Right forelimb (tissue), 1 donor: ENCODE measurements at regions not wholly inside any gene's neighbourhood (a gene's known extent, or its start where the extent isn't known, plus 50 kb on each side); places are given as distances from the start of the nearest gene placed in this dataset.

Source experiments
- DNase-seq: peaks from one replicate; pipeline ENCODE4 v3.0.0-alpha.2; 2018

DNA sequence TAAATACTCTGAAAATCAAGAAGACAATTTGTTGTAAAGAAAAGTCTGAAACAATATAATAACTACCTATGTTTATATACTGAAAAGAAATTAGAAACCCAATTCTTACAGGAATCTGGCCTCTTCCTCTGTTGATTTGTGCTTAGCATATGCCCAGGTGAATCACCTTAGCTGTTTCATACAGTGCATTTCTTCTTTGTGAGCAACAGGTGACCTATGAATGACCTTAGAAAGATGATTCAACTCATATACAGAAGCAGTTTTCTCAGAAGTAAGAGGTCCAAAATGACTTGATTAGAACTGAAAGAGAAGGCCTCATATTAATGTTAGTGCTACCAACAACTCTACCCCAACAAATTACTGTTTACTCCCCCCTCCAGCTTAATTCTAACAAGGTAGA, 419.5 kb upstream of the ID4 start:
- DNase-seq, result no peak

DNA sequence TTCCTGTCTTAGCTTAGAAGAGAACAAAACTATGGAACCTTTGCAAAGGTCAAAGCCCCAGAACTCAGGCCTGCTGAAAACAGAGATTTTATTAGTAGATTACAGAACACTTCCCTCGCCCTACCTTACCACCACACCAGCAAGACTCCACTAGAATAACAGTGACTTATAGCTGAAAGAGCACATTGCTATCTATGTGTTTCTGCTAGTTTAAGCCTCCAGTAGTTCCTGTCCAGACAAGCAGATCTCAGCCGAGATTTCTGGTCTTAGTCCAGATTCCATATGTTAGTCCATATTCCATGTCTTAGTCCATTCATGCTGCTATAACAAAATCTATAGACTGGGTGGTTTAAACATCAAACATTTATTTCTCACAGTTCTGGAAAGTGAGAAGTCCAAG, 412.3 kb upstream of the ID4 start:
- DNase-seq, result no peak

- DNase-seq, result no peak
Measured at GRCh38 chr6:19427548-19427947, 409.6 kb upstream of the ID4 start.

GRCh38 chr6:19432966-19433498, 404.1 kb upstream of the ID4 start:
- no peak for DNase-seq

DNA sequence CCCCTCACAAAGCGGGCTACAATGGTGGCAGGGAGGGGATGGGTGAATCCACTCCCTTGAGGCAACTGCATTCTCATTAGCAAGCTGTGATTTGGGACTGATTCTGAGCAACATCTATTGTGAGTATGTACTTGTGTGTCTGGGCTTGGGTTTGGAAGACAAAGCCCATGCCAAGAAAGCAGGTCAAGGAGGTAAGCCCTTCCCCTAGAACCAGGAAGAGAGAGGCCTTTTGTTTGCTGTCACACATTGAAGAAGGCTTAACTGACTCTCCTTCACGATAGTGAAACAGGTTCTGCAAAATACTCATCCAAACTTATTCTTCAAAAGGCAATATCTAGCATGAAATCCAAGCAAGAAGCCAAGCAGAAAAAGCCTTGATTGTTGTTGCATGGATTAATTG, 403.1 kb upstream of the ID4 start:
- no peak for DNase-seq

DNA sequence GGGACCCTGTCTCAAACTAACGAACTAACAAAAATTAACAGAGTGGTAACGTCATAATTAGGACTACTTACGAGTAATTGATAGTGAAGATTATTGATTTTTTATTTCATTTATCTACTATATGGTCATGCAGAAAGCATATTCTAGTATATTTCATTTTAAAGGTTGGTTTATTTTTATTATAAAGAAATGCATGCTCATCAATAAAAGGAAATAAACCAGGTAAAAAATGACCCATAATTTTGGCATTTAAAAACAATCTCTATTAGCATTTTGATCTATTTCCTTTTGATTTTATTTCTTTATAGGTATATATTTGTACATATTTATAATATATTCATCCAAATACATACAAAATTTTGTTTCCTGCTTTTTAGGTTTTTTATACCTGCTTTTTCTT, 401.4 kb upstream of the ID4 start:
- no peak for DNase-seq

DNA sequence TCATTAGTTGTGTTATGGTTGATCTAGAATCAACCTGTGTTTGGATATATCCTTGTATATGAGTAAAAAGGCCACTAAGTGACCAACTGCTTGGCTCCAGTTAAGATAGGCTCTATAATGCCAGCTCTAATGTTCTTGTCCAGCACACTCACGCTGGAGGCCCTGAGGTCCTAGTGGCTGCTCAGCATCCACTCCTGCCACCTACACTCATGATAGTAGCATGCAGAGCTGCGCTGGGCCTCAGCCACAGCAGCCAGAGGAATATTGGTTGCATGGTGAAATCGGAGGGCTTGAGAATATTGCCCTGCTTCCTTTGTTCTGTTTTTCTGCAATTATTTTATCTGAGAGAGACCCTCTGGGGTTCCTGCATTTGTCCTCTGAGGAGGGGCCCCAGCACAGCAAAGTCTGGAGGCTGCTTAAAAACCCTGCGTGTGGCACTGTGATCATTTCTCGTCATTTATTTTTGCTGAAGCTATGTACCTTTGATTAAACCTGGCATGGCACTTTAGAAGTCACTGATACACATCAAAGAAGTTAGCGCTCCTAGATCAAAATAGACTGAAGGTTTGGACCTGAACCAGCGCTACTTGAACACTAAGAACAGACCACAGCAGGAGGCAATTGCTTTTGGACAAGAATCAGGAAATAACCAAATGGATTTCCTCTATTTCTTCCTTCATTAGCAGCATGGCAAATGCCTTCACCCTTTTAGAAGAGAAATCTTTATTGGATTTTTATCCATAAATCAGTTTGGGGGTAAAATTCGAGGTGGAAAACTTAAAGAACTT, 398.4 kb upstream of the ID4 start:
- no peak for DNase-seq

DNA sequence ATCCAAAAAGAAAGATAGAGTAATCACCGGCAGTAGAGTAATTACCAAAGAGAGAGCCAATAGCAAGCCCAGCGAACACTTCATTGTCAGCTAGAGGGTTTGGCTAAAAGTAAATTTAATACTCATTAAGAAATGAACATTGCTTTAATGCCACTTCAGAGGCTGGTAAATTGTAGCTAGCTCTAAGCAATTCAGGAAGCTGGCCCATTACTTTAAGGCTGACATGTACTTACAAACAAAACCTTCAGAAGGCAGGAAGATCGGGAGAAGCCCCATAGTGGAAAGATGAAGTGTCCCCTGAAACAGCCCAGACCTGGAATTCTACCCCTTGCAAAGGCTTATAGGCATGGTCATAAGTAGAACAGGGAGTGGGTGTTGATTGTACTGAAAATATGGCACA, 396.6 kb upstream of the ID4 start:
- DNase-seq, result no peak

GRCh38 chr6:19443411-19443810, 393.8 kb upstream of the ID4 start:
- no peak for DNase-seq

DNA sequence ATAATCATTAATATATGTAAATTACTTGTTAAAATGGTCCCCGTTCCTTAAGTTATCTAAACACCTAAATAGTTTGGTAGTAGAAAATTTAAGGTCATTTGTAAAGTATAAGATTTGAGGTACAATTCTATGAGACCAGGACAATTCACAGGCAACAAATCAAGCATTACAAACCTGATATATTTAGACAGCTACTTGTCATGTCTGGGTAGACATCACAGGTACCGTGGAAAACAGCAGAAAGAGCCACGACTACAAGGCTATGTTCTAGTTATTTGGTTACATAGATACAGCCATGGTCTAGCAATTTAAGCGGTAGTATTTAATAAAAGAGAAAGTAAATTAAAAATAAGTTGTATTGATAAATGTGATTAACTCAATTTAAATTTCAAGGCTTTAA, 393.1 kb upstream of the ID4 start:
- no peak for DNase-seq

DNA sequence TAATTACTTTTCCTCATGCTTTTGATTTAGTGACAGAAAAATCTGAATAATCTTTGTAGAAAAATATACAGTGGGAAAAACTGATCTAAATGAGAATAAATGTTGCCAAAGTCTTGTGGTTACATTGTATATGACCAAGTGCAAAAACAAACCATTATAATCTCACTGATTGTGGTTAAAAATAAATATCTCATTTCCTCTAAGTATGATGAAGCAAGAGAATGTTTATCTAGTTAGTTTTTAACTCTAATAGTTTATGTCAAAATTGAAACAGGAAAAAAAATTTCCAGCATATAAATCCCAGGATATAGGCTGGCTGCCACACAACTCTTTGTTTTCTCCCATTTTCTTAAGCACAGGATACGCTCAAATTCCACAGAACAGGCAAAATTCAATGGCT, 392.7 kb upstream of the ID4 start:
- no peak for DNase-seq

GRCh38 chr6:19446570-19446969, 390.6 kb upstream of the ID4 start:
- DNase-seq, result no peak

GRCh38 chr6:19450651-19451050, 386.5 kb upstream of the ID4 start:
- no peak for DNase-seq

- no peak for DNase-seq
Measured at GRCh38 chr6:19452495-19452894, 384.7 kb upstream of the ID4 start.

DNA sequence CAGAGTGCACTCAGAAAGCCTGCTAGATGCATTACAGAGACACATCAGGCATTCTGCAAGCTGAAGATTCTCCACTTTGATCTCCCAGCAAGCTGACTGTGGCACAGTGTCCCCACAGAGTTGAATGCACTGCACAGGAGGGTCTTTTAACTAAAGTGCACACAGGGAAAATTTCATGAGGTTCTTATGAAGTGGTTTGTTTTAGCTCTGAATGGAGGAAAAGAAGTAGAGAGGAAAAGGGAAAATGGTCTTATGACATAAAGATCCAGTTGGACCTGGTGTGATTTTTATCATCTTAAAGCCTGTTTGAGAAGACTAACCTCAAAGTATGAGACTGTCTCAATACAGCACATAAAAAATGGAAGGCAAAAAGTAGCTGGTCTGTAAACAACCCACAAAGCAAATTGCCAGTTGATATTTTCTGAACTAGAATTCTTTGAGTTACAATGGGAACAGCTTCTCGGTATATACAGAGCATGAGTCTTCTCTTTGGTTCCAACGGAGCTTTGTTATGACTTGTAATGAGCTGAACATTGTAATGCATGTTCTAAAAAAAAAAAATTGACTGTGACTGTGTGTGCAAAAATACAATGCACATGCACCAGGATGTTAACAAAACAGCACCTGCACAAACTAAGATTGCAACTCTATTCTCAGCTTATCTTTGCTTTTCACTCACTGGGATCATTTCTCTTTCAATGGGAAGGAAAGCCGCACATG, 383.0 kb upstream of the ID4 start:
- DNase-seq, result no peak

DNA sequence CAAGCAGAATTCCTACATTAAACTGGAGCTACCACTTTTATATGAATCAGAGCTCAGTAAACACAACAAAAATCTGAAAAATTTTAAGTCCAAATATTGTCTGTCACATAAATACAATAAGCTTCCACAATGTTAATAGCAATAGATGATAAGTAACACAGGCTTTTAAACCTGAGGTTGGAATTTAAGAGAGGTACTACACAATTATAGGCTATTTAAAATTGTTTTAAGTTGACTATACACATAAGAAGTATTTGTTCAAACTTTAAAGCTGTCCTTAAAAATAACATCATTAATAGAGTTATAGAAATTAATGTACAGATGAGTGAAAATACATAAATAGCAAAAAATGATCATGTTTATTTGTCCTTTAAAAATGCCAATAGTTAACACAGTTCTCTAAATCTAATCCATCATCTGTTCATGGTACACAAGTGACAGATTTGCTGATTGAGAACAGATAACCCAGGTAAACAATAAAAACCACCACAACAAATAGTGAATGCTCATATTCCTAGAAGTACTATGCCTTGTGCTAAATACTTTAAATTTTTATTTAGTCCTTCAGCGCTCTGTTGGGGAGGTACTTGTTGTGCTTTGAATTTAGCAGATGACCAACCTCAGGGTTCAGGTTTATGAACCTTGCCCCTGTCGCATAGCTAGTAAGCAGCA, 382.3 kb upstream of the ID4 start:
- DNase-seq, result no peak

DNA sequence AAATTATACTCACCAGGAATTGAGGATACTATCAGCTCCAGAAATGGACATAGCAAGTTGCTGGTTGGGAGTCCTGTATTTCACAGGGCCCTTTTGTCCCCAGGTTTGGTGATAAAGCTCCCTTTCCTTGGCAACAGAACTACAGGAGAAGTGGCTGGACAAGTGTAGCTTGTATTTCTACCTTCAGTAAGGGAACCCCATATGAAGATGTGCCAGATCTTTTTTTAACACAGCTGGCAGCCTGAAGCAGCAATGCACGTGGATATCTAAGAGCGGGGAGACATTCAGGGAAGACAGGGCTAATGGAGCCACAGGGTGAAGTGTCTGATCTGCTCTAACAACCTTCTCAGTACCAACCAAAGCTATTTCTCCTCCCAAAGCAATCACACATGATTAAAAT, 373.9 kb upstream of the ID4 start:
- DNase-seq, result no peak

GRCh38 chr6:19463925-19464324, 373.2 kb upstream of the ID4 start:
- DNase-seq, result no peak

DNA sequence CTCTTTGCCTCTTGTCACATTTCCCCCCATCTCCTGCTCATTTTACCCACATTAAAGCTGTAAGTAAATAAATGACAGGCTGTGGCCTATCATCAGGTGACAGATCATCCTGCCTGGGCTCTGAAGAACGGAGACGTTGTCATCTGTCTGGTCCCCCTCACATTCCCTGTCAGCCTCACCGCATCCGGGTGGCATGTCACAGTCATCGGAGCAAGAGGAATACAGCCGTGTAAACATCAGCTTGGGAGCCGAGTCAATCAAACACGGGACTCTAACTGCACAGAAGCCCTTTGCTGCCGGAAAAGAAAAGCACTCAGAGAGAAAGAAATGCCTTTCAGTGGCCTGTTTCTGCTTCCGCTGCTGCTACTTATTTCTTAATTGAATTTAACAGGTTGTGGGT, 371.9 kb upstream of the ID4 start:
- no peak for DNase-seq

DNA sequence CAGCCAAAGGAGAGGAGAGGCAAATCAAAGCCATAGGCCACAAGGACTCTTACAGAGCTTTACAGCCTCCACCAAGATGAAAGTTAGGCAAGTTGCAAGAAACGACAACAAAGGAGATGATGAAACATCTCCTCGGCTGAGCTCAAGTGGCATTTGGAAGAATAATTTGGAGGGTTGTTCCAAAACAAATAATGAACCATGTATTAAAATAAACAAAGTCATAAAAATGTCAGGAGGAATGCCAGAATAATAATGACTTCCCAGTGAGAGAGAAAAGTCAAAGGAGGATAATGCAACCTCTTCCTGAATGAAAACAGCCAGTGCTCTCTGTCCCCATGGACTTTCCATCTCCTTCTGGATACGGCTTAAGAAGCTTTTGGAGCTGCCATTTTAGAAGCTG, 371.4 kb upstream of the ID4 start:
- no peak for DNase-seq

DNA sequence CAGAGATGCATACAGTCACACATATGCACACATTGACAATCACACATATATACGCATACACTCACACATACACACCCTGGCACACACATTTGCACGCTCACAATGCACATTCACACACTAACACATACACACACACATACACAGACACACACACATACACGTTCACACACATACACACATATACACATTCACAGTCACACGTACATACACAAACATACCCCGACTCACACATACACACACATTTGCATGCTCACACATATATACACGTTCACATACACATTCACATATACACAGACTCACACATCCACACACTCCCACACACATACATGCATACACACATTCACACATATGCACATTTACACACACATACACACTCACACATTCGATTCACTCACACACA, 366.8 kb upstream of the ID4 start:
- no peak for DNase-seq

GRCh38 chr6:19472153-19472552, 365.0 kb upstream of the ID4 start:
- DNase-seq, result no peak

GRCh38 chr6:19472850-19473249, 364.3 kb upstream of the ID4 start:
- DNase-seq, result no peak

GRCh38 chr6:19477563-19477962, 359.6 kb upstream of the ID4 start:
- no peak for DNase-seq
